ENCODE measurements at regions not wholly inside any gene's neighbourhood (a gene's known extent, or its start where the extent isn't known, plus 50 kb on each side); places are given as distances from the start of the nearest gene placed in this dataset.

DNA sequence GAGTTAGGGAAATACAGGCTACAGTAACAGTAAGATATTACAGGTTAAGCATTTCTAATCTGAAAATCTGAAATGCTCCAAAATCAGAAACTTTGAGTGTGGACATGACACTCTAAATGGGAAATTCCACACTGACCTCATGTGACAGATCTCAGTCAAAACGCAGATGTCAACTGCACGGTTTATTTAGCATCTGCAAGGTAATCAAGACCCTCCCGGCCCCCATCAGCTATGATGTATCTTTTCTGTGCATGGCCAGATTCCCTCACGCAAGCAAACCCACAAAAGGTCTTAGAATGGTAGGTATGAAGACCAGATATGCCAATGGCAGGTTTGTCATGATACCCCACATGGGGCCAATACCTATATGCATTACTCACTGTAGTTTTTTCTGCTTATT lies 82.8 kb downstream of the COQ2 start:
- H3K9me2 ChIP-seq (ENCODE audit: insufficient read depth): no peaks in the 10 kb centered on the region
- peaks cover 6% of the 10 kb centered on the region in 2 experiments for H3K4me1 ChIP-seq (ENCODE audit: control insufficient read depth in 1 of 2, insufficient read depth in 2 of 2, low read length in 2 of 2)
- TF ChIP-seq EZH2 (IDR thresholded peaks at IDR 0.05) (no peak), TCF7L2 (IDR thresholded peaks at IDR 0.05; ENCODE audit: borderline replicate concordance, extremely low read depth, insufficient read depth, insufficient read length) (no peak), CBX3 (IDR thresholded peaks at IDR 0.05; ENCODE audit: low read depth) (no peak)
- TF ChIP-seq, protein P1, sequence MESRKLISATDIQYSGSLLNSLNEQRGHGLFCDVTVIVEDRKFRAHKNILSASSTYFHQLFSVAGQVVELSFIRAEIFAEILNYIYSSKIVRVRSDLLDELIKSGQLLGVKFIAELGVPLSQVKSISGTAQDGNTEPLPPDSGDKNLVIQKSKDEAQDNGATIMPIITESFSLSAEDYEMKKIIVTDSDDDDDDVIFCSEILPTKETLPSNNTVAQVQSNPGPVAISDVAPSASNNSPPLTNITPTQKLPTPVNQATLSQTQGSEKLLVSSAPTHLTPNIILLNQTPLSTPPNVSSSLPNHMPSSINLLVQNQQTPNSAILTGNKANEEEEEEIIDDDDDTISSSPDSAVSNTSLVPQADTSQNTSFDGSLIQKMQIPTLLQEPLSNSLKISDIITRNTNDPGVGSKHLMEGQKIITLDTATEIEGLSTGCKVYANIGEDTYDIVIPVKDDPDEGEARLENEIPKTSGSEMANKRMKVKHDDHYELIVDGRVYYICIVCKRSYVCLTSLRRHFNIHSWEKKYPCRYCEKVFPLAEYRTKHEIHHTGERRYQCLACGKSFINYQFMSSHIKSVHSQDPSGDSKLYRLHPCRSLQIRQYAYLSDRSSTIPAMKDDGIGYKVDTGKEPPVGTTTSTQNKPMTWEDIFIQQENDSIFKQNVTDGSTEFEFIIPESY (IDR thresholded peaks at IDR 0.05; ENCODE audit: extremely low read depth, insufficient replicate concordance, low read length): no peak
- ChIA-PET CTCF (no interaction called here), POLR2A (no interaction called here), RAD21 (ENCODE audit: low non-redundant PET in 1 of 2, low total read pairs in 2 of 2, uncharacterized antibody in 2 of 2, unreplicated experiment in 2 of 2) (no interaction called here)
- H3K9ac ChIP-seq (ENCODE audit: low read length): no peak overlapping the region
- H4K20me1 ChIP-seq (ENCODE audit: insufficient read depth): no peaks in the 10 kb centered on the region
- H3K4me3 ChIP-seq (replicated peaks in 1 of 2; ENCODE audit: low read depth in 1 of 2, low read length in 2 of 2): no peak overlapping the region
- H3K27me3 ChIP-seq (ENCODE audit: insufficient read depth, low read length): no peaks in the 10 kb centered on the region
- H3K27ac ChIP-seq (ENCODE audit: low read depth, low read length): no peak overlapping the region
- H3K9me3 ChIP-seq (ENCODE audit: control insufficient read depth in 1 of 2, insufficient read depth in 1 of 2, low read depth in 1 of 2, low read length in 2 of 2): no peaks in the 10 kb centered on the region
- DNase-seq (ENCODE audit: low read depth, low spot score) (no peak), ATAC-seq (no peak)
- BruUV-seq (replicated peaks): no TSS peak
- H3K36me3 ChIP-seq (ENCODE audit: control insufficient read depth in 1 of 2, insufficient read depth in 2 of 2, low read length in 2 of 2): no peaks in the 10 kb centered on the region
- no peaks in the 10 kb centered on the region for H3K79me2 ChIP-seq (ENCODE audit: insufficient read depth, low read length)
- intact Hi-C loops (cut with micrococcal nuclease): no loop called here
- H2AFZ ChIP-seq (ENCODE audit: low read depth, low read length, poor library complexity, severe bottlenecking): no peak overlapping the region
- H3K4me2 ChIP-seq (ENCODE audit: low read length): no peak overlapping the region

DNA sequence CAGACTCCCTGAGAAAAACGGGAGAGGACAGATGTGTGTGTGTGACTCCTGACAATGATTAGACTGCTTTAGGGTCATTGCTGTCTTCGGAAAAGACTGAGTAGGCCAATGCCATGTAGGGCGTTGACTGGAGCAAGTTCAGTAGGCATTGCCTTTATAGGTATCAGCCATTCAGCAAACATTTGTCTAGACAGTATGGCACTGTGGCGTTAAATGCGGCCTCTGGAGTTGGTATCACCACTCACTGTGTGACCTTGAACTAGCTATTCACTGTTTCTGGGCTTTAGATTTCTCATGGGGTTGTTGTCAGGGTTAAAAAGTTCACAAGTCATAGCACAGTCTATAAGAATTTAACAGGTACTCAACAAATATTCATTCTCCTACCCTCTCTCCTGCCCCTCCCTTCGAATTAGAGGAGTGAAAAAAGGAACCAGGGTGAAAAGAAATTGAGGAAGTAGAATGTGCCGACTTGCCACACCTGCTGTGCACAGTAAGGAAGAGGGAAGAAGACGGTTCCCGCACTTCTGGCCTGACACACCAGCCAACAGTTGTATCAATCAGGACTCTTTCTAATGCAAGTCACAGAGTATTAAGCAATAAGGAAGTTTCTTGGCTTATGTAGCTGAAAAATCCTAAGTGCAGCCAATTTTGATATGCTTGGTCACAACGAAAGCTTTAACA lies 83.2 kb upstream of the PLAC8 start:
- no peak for DNase-seq (ENCODE audit: low read depth, low spot score)
- intact Hi-C loops (cut with micrococcal nuclease): no loop called here
- Histone ChIP-seq H3K79me2 (ENCODE audit: insufficient read depth, low read length) (no peaks in the 10 kb centered on the region), H2AFZ (ENCODE audit: low read depth, low read length, poor library complexity, severe bottlenecking) (no peak overlapping the region), H3K9ac (ENCODE audit: low read length) (no peak overlapping the region), H3K4me3 (replicated peaks in 1 of 2; ENCODE audit: low read depth in 1 of 2, low read length in 2 of 2) (no peak overlapping the region), H3K4me1 (ENCODE audit: control insufficient read depth in 1 of 2, insufficient read depth in 2 of 2, low read length in 2 of 2) (no peaks in the 10 kb centered on the region), H4K20me1 (ENCODE audit: insufficient read depth) (no peaks in the 10 kb centered on the region), H3K36me3 (ENCODE audit: control insufficient read depth in 1 of 2, insufficient read depth in 2 of 2, low read length in 2 of 2) (no peaks in the 10 kb centered on the region), H3K9me3 (ENCODE audit: control insufficient read depth in 1 of 2, insufficient read depth in 1 of 2, low read depth in 1 of 2, low read length in 2 of 2) (no peaks in the 10 kb centered on the region), H3K4me2 (ENCODE audit: low read length) (no peak overlapping the region), H3K27me3 (ENCODE audit: insufficient read depth, low read length) (no peaks in the 10 kb centered on the region), H3K9me2 (ENCODE audit: insufficient read depth) (no peaks in the 10 kb centered on the region), H3K27ac (ENCODE audit: low read depth, low read length) (no peak overlapping the region)
- ChIA-PET RAD21 (ENCODE audit: low non-redundant PET in 1 of 2, low total read pairs in 2 of 2, uncharacterized antibody in 2 of 2, unreplicated experiment in 2 of 2) (no interaction called here), POLR2A (no interaction called here), CTCF (no interaction called here)
- TF ChIP-seq, protein P2, sequence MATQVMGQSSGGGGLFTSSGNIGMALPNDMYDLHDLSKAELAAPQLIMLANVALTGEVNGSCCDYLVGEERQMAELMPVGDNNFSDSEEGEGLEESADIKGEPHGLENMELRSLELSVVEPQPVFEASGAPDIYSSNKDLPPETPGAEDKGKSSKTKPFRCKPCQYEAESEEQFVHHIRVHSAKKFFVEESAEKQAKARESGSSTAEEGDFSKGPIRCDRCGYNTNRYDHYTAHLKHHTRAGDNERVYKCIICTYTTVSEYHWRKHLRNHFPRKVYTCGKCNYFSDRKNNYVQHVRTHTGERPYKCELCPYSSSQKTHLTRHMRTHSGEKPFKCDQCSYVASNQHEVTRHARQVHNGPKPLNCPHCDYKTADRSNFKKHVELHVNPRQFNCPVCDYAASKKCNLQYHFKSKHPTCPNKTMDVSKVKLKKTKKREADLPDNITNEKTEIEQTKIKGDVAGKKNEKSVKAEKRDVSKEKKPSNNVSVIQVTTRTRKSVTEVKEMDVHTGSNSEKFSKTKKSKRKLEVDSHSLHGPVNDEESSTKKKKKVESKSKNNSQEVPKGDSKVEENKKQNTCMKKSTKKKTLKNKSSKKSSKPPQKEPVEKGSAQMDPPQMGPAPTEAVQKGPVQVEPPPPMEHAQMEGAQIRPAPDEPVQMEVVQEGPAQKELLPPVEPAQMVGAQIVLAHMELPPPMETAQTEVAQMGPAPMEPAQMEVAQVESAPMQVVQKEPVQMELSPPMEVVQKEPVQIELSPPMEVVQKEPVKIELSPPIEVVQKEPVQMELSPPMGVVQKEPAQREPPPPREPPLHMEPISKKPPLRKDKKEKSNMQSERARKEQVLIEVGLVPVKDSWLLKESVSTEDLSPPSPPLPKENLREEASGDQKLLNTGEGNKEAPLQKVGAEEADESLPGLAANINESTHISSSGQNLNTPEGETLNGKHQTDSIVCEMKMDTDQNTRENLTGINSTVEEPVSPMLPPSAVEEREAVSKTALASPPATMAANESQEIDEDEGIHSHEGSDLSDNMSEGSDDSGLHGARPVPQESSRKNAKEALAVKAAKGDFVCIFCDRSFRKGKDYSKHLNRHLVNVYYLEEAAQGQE (IDR thresholded peaks at IDR 0.05; ENCODE audit: low read depth): no peak
- TF ChIP-seq SRF (IDR thresholded peaks at IDR 0.05; ENCODE audit: low read depth): no peak
- no peak for ATAC-seq
- BruUV-seq (replicated peaks): no TSS peak
